Lung (tissue), 11 donors: ENCODE measurements at regions not wholly inside any gene's neighbourhood (a gene's known extent, or its start where the extent isn't known, plus 50 kb on each side); places are given as distances from the start of the nearest gene placed in this dataset.

Experiments
- ATAC-seq: fragments of 200-7000 bp; cut with Tn5 transposase; one replicate; pipeline ENCODE4 v1.9.1; 2020; ENCODE audit warnings: moderate number of reproducible peaks; ENCODE audit not compliant: insufficient read depth, low FRiP score
- DNase-seq, 3 donors: peaks; one replicate each; pipeline ENCODE4 v3.0.0-alpha.2; 2013 to 2017
- H3K27ac ChIP-seq, 2 donors: one replicate each; pipeline ENCODE4 v1.5.1; 2013; ENCODE audit warnings: mild to moderate bottlenecking in 2 of 2, moderate library complexity in 2 of 2, control low read depth in 1 of 2, inconsistent platforms in 1 of 2, low read depth in 1 of 2, low read length in 1 of 2
- H3K27me3 ChIP-seq, 3 donors: one replicate each; pipeline ENCODE4 v1.5.1; 2013; ENCODE audit warnings: low read length in 2 of 3; ENCODE audit not compliant: control insufficient read depth in 3 of 3, insufficient read depth in 3 of 3
- H3K36me3 ChIP-seq, 4 donors: one replicate each; pipeline ENCODE4 v1.5.1; 2013; ENCODE audit warnings: low read length in 4 of 4, mild to moderate bottlenecking in 1 of 4, moderate library complexity in 1 of 4; ENCODE audit not compliant: control insufficient read depth in 4 of 4, insufficient read depth in 4 of 4
- H3K4me1 ChIP-seq, 5 donors: one replicate each; pipeline ENCODE4 v1.5.1; 2013; ENCODE audit warnings: low read length in 5 of 5, mild to moderate bottlenecking in 2 of 5, moderate library complexity in 1 of 5; ENCODE audit not compliant: control insufficient read depth in 5 of 5, insufficient read depth in 5 of 5
- H3K4me3 ChIP-seq: one replicate; pipeline ENCODE4 v1.5.1; 2013; ENCODE audit warnings: mild to moderate bottlenecking, control low read depth, moderate library complexity
- H3K9ac ChIP-seq, 2 donors: one replicate each; pipeline ENCODE4 v1.5.1; 2013; ENCODE audit warnings: low read length in 2 of 2, control low read depth in 1 of 2; ENCODE audit not compliant: insufficient read depth in 1 of 2
- H3K9me3 ChIP-seq, 4 donors: one replicate each; pipeline ENCODE4 v1.5.1; 2013; ENCODE audit warnings: low read length in 3 of 4, mild to moderate bottlenecking in 1 of 4, moderate library complexity in 1 of 4; ENCODE audit not compliant: control insufficient read depth in 4 of 4, insufficient read depth in 3 of 4
- WGBS, 2 donors: extraction: QIAGEN DNeasy Blood & Tissue Kit; methylation state at CpG; one replicate each; pipeline ENCODE4 v1.1.7; 2013; 5-methylcytosine and 5-hydroxymethylcytosine counted together
- TF ChIP-seq, protein P1 (sequence below): IDR thresholded peaks from 2 replicates; pipeline ENCODE4 v1.5.1; 2012; ENCODE audit warnings: mild to moderate bottlenecking; ENCODE audit errors: control extremely low read depth, extremely low read depth
- donor health status: control.
- donor health status: control.
- donor health status: Bipolar disorder and iron deficiency.
- donor health status: healthy.
- donor health status: DM: yes; HTN: yes; CAD: no.

DNA sequence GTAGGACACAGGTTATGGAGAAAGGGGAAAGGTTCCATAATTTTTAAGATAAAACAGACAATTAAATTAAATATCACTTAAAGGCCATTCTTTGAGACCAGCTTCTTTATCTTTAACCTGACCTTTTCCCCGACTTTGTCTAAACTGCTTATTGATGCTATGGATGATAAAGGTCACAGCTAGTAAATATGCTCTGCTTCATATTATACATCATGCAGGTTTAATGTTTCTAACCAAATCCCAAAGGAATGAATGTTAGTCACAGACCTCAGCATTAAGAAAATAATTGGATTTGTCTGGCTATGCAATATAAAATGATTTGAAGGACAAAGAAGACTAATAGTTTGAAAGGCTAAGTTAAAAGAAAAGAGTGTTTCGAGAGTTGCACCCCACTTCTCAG, 147.6 kb downstream of the ST8SIA4 start:
- Histone ChIP-seq H3K4me1 (peaks cover 0 to 1% (median 0%) of the 10 kb centered on the region in 5 donors), H3K9me3 (no peaks in the 10 kb centered on the region), H3K4me3 (no peak overlapping the region), H3K27ac (no peak overlapping the region), H3K27me3 (no peaks in the 10 kb centered on the region), H3K36me3 (no peaks in the 10 kb centered on the region), H3K9ac (no peak overlapping the region)
- TF ChIP-seq, protein P1, sequence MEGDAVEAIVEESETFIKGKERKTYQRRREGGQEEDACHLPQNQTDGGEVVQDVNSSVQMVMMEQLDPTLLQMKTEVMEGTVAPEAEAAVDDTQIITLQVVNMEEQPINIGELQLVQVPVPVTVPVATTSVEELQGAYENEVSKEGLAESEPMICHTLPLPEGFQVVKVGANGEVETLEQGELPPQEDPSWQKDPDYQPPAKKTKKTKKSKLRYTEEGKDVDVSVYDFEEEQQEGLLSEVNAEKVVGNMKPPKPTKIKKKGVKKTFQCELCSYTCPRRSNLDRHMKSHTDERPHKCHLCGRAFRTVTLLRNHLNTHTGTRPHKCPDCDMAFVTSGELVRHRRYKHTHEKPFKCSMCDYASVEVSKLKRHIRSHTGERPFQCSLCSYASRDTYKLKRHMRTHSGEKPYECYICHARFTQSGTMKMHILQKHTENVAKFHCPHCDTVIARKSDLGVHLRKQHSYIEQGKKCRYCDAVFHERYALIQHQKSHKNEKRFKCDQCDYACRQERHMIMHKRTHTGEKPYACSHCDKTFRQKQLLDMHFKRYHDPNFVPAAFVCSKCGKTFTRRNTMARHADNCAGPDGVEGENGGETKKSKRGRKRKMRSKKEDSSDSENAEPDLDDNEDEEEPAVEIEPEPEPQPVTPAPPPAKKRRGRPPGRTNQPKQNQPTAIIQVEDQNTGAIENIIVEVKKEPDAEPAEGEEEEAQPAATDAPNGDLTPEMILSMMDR: no peak
- DNase-seq (no peak), ATAC-seq (no peak)
- WGBS, 2 donors: 87% methylated on average over 2 of the region's 2 CpGs
